ENCODE measurements at regions not wholly inside any gene's neighbourhood (a gene's known extent, or its start where the extent isn't known, plus 50 kb on each side); places are given as distances from the start of the nearest gene placed in this dataset.

DNA sequence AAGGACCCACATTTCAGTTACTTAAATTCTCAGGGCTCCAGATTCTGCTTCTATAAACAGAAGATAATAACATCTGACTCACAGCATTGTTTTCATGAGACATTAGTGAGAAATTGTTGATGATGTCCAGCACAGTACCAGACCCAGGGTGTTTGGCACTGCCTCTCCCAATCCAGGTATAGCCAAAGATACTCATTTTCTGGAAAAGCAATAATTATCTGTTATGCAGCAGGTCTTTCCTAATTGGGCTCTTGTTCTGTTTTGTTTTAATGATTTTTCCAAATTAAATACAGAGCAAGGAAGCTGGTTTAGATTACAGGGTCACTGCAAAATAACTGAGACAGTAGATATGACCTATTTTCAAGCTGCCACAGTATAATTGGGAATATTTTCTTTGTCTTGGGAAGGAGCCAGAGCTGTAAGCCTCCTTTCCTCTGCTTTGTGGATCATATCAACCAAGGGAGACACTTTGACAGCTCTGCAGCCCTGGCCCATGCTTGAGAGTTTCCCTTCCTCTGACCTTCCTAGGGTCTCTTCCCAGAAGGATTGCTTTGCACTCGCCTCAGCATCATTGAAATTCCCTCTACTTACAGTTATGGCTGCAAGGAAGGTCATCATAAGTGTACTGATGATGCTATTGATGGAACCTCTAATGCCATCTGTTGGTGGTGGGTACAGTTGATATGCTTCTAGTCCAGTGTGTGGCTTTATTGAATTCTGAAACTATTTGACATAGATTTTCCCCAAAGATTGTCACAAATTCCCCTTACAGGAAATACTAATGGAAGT, 522.4 kb upstream of the ADAMTS9 start:
- H3K4me3 Mint-ChIP-seq (ENCODE audit: unreplicated experiment) = no peak overlapping the region
- TF ChIP-seq CTCF (IDR thresholded peaks at IDR 0.05; ENCODE audit: insufficient read depth, low read depth, low read length) = no peak
- TF ChIP-seq EZH2 (IDR thresholded peaks at IDR 0.05; ENCODE audit: insufficient read depth, low read length) = no peak
- Histone ChIP-seq H3K4me3 (ENCODE audit: insufficient read depth, low read depth, low read length) (no peak overlapping the region), H3K4me1 (ENCODE audit: insufficient read depth, low read length) (no peaks in the 10 kb centered on the region), H3K9me3 (ENCODE audit: insufficient read depth, low read depth, low read length) (no peaks in the 10 kb centered on the region), H3K27me3 (ENCODE audit: insufficient read depth, low read length) (no peaks in the 10 kb centered on the region), H3K27ac (ENCODE audit: low read depth, low read length) (no peak overlapping the region), H3K9ac (ENCODE audit: low read length) (no peak overlapping the region), H3K36me3 (ENCODE audit: insufficient read depth, low read length) (no peaks in the 10 kb centered on the region), H2AFZ (ENCODE audit: low read depth, low read length) (no peak overlapping the region), H4K20me1 (ENCODE audit: insufficient read depth, low read length) (no peaks in the 10 kb centered on the region), H3K79me2 (ENCODE audit: insufficient read depth, low read length) (no peaks in the 10 kb centered on the region), H3K4me2 (ENCODE audit: low read length) (no peak overlapping the region)
- H3K4me1 Mint-ChIP-seq (ENCODE audit: low read depth, unreplicated experiment) = no peaks in the 10 kb centered on the region
- peaks cover 6% of the 10 kb centered on the region for H3K9me3 Mint-ChIP-seq (ENCODE audit: unreplicated experiment)
- no peaks in the 10 kb centered on the region for H3K36me3 Mint-ChIP-seq (ENCODE audit: low read depth, unreplicated experiment)
- H3K27me3 Mint-ChIP-seq (ENCODE audit: low read depth, unreplicated experiment) = no peaks in the 10 kb centered on the region
- FAIRE-seq = no peak
- DNase-seq (ENCODE audit: low read depth) = no peak
- no peak overlapping the region for H3K27ac Mint-ChIP-seq (ENCODE audit: unreplicated experiment)

GRCh38 chr3:65202395-65202794, 514.6 kb upstream of the ADAMTS9 start:
- H3K4me3 Mint-ChIP-seq (ENCODE audit: unreplicated experiment) = no peak overlapping the region
- FAIRE-seq = no peak

More at GRCh38 chr3:65202395-65202794, 514.6 kb upstream of the ADAMTS9 start:
- H3K27me3 ChIP-seq (ENCODE audit: insufficient read depth, low read length) = no peaks in the 10 kb centered on the region
- H3K4me1 ChIP-seq (ENCODE audit: insufficient read depth, low read length) = no peaks in the 10 kb centered on the region
- H3K36me3 ChIP-seq (ENCODE audit: insufficient read depth, low read length) = no peaks in the 10 kb centered on the region
- no peaks in the 10 kb centered on the region for H3K9me3 ChIP-seq (ENCODE audit: insufficient read depth, low read depth, low read length)
- Mint-ChIP-seq H3K36me3 (ENCODE audit: low read depth, unreplicated experiment) (no peaks in the 10 kb centered on the region), H3K27me3 (ENCODE audit: low read depth, unreplicated experiment) (peaks cover 8% of the 10 kb centered on the region), H3K4me1 (ENCODE audit: low read depth, unreplicated experiment) (no peaks in the 10 kb centered on the region), H3K9me3 (ENCODE audit: unreplicated experiment) (no peaks in the 10 kb centered on the region), H3K27ac (ENCODE audit: unreplicated experiment) (no peak overlapping the region)
- H3K79me2 ChIP-seq (ENCODE audit: insufficient read depth, low read length) = no peaks in the 10 kb centered on the region
- no peak overlapping the region for H3K27ac ChIP-seq (ENCODE audit: low read depth, low read length)
- no peak overlapping the region for H3K9ac ChIP-seq (ENCODE audit: low read length)
- no peak overlapping the region for H3K4me2 ChIP-seq (ENCODE audit: low read length)
- H3K4me3 ChIP-seq (ENCODE audit: insufficient read depth, low read depth, low read length) = no peak overlapping the region
- no peak overlapping the region for H2AFZ ChIP-seq (ENCODE audit: low read depth, low read length)
- TF ChIP-seq EZH2 (IDR thresholded peaks at IDR 0.05; ENCODE audit: insufficient read depth, low read length) = no peak
- TF ChIP-seq CTCF (IDR thresholded peaks at IDR 0.05; ENCODE audit: insufficient read depth, low read depth, low read length) = no peak
- no peak for DNase-seq (ENCODE audit: low read depth)
- H4K20me1 ChIP-seq (ENCODE audit: insufficient read depth, low read length) = no peaks in the 10 kb centered on the region
